Hepatocyte (in vitro differentiated cells): ENCODE measurements at regions not wholly inside any gene's neighbourhood (a gene's known extent, or its start where the extent isn't known, plus 50 kb on each side); places are given as distances from the start of the nearest gene placed in this dataset.

ENCODE experiments used
- CTCF ChIP-seq: fragments of 200-600 bp; sonication (generic); IDR thresholded peaks from 2 replicates; pipeline ENCODE4 v1.5.1; 2016; ENCODE audit warnings: antibody characterized with exemption, mild to moderate bottlenecking; ENCODE audit not compliant: poor library complexity
- EZH2 ChIP-seq: fragments of 200-600 bp; sonication (generic); IDR thresholded peaks from 2 replicates; pipeline ENCODE4 v1.6.1; 2016; ENCODE audit warnings: antibody characterized with exemption, mild to moderate bottlenecking, borderline replicate concordance

- no peak for TF ChIP-seq CTCF
- TF ChIP-seq EZH2: no peak
Observed at GRCh38 chr22:48050836-48051235, 1288.4 kb downstream of the TBC1D22A start.
